Peyer's patch (tissue), 4 donors: ENCODE measurements at regions not wholly inside any gene's neighbourhood (a gene's known extent, or its start where the extent isn't known, plus 50 kb on each side); places are given as distances from the start of the nearest gene placed in this dataset.

Experiments used
- CTCF ChIP-seq, 6 experiments: fragments of 450-650 bp in 4 of 6; fragments of 200-600 bp in 2 of 6; sonication (generic) in 1 of 6; IDR thresholded peaks; one replicate each; pipeline ENCODE4 v1.5.1; 2017 to 2019; ENCODE audit warnings: antibody characterized with exemption in 6 of 6, mild to moderate bottlenecking in 3 of 6, moderate library complexity in 1 of 6
- POLR2A ChIP-seq, 2 donors: fragments of 450-650 bp; IDR thresholded peaks; one replicate each; pipeline ENCODE4 v1.5.1; 2017; ENCODE audit warnings: antibody characterized with exemption in 2 of 2, mild to moderate bottlenecking in 2 of 2, moderate library complexity in 2 of 2

GRCh38 chr16:81158964-81159363 is 62.8 kb upstream of the GCSH start:
- TF ChIP-seq CTCF (IDR thresholded peaks at IDR 0.05) (no peak), POLR2A (IDR thresholded peaks at IDR 0.05) (no peak)
